ENCODE measurements at regions not wholly inside any gene's neighbourhood (a gene's known extent, or its start where the extent isn't known, plus 50 kb on each side); places are given as distances from the start of the nearest gene placed in this dataset.

- no peak for TF ChIP-seq POLR2AphosphoS5 (IDR thresholded peaks at IDR 0.05)
- TF ChIP-seq CTCF (IDR thresholded peaks at IDR 0.05 in 8 of 11, conservative IDR thresholded peaks at IDR 0.05 in 3 of 11): no peak
Measured at GRCh38 chrX:20445109-20445508, 178.4 kb upstream of the RPS6KA3 start.

All from spleen (tissue), 7 donors.